Tibial nerve (tissue), 4 donors: ENCODE measurements at regions not wholly inside any gene's neighbourhood (a gene's known extent, or its start where the extent isn't known, plus 50 kb on each side); places are given as distances from the start of the nearest gene placed in this dataset.

Experiments used
- EP300 ChIP-seq, 2 donors: sonication (generic); formaldehyde crosslinking; IDR thresholded peaks; one replicate each; pipeline ENCODE4 v1.6.1; 2017; ENCODE audit warnings: antibody characterized with exemption in 2 of 2, mild to moderate bottlenecking in 1 of 2
- POLR2A ChIP-seq, 2 donors: fragments of 450-650 bp; IDR thresholded peaks; one replicate each; pipeline ENCODE4 v1.6.1; 2017; ENCODE audit warnings: antibody characterized with exemption in 2 of 2, mild to moderate bottlenecking in 2 of 2, moderate library complexity in 2 of 2
- TF ChIP-seq, protein P1 (sequence below), 5 experiments: fragments of 200-600 bp in 3 of 5; fragments of 450-650 bp in 2 of 5; sonication (generic) in 3 of 5; IDR thresholded peaks; one replicate each; pipeline ENCODE4 v1.5.1; 2016 to 2019; ENCODE audit warnings: antibody characterized with exemption in 5 of 5, mild to moderate bottlenecking in 3 of 5, moderate library complexity in 2 of 5

DNA sequence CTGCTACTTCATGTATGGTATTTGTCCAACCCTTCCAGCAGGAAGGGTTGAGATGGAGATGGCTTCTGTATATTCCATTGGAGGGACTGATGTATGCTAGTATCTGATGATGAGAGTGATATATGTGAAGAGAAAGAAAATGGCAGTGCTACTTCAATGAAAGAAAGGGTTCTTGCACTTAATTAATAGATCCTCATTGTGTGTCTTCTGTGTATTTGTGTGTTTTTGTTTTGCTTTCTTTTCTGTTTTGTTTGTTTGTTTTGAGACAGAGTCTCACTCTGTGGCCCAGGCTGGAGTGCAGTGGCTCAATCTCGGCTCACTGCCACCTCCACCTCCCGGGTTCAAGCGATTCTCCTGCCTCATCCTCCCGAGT, 61.2 kb upstream of the CRYM start:
- TF ChIP-seq, protein P1, sequence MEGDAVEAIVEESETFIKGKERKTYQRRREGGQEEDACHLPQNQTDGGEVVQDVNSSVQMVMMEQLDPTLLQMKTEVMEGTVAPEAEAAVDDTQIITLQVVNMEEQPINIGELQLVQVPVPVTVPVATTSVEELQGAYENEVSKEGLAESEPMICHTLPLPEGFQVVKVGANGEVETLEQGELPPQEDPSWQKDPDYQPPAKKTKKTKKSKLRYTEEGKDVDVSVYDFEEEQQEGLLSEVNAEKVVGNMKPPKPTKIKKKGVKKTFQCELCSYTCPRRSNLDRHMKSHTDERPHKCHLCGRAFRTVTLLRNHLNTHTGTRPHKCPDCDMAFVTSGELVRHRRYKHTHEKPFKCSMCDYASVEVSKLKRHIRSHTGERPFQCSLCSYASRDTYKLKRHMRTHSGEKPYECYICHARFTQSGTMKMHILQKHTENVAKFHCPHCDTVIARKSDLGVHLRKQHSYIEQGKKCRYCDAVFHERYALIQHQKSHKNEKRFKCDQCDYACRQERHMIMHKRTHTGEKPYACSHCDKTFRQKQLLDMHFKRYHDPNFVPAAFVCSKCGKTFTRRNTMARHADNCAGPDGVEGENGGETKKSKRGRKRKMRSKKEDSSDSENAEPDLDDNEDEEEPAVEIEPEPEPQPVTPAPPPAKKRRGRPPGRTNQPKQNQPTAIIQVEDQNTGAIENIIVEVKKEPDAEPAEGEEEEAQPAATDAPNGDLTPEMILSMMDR (IDR thresholded peaks at IDR 0.05): no peak
- no peak for TF ChIP-seq POLR2A (IDR thresholded peaks at IDR 0.05)
- TF ChIP-seq EP300 (IDR thresholded peaks at IDR 0.05): no peak
